ENCODE measurements at regions not wholly inside any gene's neighbourhood (a gene's known extent, or its start where the extent isn't known, plus 50 kb on each side); places are given as distances from the start of the nearest gene placed in this dataset.
"Not testable (repeated sequence)": the region's sequence is repeated elsewhere in the genome, so short reads cannot be mapped to it uniquely, and the experiment has no call there.

GRCh38 chr21:19523746-19524145 lies 1120.2 kb upstream of the TMPRSS15 start:
- intact Hi-C loops (cut with DNase I) = no loop called here
- TF ChIP-seq CTCF (IDR thresholded peaks at IDR 0.05) = no peak

DNA sequence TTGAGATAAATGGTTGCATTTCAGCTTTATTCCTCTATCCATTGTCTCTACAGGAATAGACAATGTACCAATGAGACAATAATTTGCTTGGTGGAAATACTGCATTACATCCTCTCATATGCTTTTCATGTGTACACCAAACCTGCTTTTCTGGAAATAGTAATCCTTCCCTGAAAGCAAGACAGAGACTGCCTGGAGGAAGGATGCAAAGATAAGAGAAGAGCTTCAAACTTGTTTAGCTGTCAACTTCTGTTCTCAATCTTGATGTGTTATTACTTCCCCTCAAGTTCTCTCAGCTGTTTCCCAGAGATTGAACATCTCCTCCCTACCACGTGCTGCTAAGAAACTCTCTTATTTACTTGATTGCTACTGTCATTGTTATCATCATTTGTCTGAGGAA lies 1125.4 kb upstream of the TMPRSS15 start:
- H3K4me3 ChIP-seq = no peak overlapping the region
- intact Hi-C loops (cut with DNase I) = no loop called here
- no peak for DNase-seq (ENCODE audit: low spot score in 2 of 2)
- no peaks in the 10 kb centered on the region for H3K4me1 ChIP-seq
- no peaks in the 10 kb centered on the region for H3K9me3 ChIP-seq
- H3K36me3 ChIP-seq = no peaks in the 10 kb centered on the region
- no peak overlapping the region for H3K27ac ChIP-seq
- no peak for TF ChIP-seq CTCF (IDR thresholded peaks at IDR 0.05)
- no peaks in the 10 kb centered on the region for H3K27me3 ChIP-seq

More at GRCh38 chr21:19523746-19524145, 1120.2 kb upstream of the TMPRSS15 start:
- H3K27ac ChIP-seq = no peak overlapping the region
- no peak overlapping the region for H3K4me3 ChIP-seq
- H3K36me3 ChIP-seq = no peaks in the 10 kb centered on the region
- no peaks in the 10 kb centered on the region for H3K27me3 ChIP-seq
- H3K4me1 ChIP-seq = no peaks in the 10 kb centered on the region
- no peak for DNase-seq (ENCODE audit: low spot score in 2 of 2)
- H3K9me3 ChIP-seq = no peaks in the 10 kb centered on the region

DNA sequence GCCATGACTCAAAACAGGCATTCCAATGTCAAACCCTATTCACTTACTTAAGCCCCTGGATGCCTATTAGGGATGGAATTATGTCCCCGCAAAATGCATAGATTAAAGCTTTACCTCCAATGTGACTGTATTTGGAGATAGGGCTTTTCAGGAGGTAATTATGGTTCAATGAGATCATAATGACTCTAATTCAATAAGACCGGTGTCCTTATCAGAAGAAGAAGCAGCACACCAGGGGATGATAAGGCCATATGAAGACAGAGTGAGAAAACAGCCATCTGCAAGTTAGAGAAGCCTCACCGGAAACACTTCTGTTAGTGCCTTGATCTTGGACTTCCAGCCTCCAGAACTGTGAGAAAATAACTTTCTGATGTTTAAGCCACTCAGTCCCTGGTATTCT lies 1131.8 kb upstream of the TMPRSS15 start:
- intact Hi-C loops (cut with DNase I) = no loop called here
- no peaks in the 10 kb centered on the region for H3K4me1 ChIP-seq
- DNase-seq (ENCODE audit: low spot score in 2 of 2) = no peak
- no peaks in the 10 kb centered on the region for H3K36me3 ChIP-seq
- no peak overlapping the region for H3K4me3 ChIP-seq
- H3K27ac ChIP-seq = no peak overlapping the region
- no peaks in the 10 kb centered on the region for H3K9me3 ChIP-seq
- no peak for TF ChIP-seq CTCF (IDR thresholded peaks at IDR 0.05)
- H3K27me3 ChIP-seq = no peaks in the 10 kb centered on the region

DNA sequence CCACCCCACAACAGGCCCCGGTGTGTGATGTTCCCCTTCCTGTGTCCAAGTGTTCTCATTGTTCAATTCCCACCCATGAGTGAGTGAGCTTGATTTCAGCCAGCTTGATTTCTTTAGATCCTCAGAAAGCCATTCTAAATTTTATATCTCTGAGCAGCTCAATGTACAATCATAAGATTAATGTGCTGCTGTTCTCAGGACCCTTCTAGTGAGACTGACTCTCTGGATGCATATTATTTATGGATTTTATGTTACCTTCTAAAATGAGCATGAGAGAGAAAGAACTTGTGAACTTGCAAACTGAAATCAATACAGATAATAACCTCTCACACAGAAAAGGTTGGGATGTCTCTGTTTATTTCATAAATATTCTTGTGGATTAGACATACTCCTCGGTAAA lies 1133.5 kb upstream of the TMPRSS15 start:
- no peak overlapping the region for H3K27ac ChIP-seq
- H3K9me3 ChIP-seq = no peaks in the 10 kb centered on the region
- no peaks in the 10 kb centered on the region for H3K36me3 ChIP-seq
- no peak for TF ChIP-seq CTCF (IDR thresholded peaks at IDR 0.05)
- no peak for DNase-seq (ENCODE audit: low spot score in 2 of 2)
- no peak overlapping the region for H3K4me3 ChIP-seq
- no peaks in the 10 kb centered on the region for H3K27me3 ChIP-seq
- H3K4me1 ChIP-seq = no peaks in the 10 kb centered on the region
- intact Hi-C loops (cut with DNase I) = no loop called here

DNA sequence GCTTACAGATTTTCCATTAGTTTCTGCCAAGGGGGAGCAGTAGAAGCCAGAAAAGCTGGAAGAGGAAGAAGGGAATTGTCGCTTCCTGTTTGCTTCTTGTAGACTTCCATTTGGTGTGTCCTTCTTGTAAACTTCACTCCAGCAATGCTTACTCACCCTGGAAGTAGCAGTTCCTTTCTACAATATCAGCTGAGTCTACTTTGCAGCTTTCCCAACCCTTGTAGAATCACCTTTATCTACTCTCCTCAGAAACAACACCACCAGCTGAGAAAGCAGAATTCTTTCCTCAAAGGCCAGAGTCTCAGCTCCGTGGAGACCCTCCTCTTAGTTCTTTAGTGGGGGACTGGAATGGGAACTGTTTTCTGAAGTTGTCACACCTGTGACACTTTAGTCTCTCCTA lies 1136.7 kb upstream of the TMPRSS15 start:
- intact Hi-C loops (cut with DNase I) = no loop called here
- H3K4me3 ChIP-seq = no peak overlapping the region
- no peaks in the 10 kb centered on the region for H3K9me3 ChIP-seq
- DNase-seq (ENCODE audit: low spot score in 2 of 2) = no peak
- H3K27me3 ChIP-seq = no peaks in the 10 kb centered on the region
- H3K27ac ChIP-seq = no peak overlapping the region
- TF ChIP-seq CTCF (IDR thresholded peaks at IDR 0.05) = no peak
- no peaks in the 10 kb centered on the region for H3K4me1 ChIP-seq
- H3K36me3 ChIP-seq = no peaks in the 10 kb centered on the region

DNA sequence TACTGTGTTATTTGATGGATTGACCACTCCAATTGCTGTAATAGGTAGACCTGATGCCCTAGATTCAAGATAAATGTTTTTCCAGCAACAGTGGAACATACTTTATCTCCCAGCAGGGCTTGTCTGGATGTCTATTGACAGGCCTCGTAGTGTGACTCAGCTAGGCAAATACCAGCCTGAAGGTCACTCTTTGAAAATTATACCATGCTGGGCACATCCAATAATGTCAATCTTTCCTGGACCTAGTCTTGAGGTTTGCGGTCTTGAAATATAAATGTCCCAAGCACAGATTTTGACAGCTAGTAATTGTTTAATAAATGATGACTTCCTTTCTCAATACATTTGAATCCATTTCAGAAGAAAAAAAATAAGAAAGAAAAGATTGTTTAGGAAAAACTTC lies 1138.0 kb upstream of the TMPRSS15 start:
- Histone ChIP-seq H3K27me3 (no peaks in the 10 kb centered on the region), H3K4me1 (no peaks in the 10 kb centered on the region), H3K36me3 (no peaks in the 10 kb centered on the region), H3K4me3 (no peak overlapping the region), H3K9me3 (no peaks in the 10 kb centered on the region), H3K27ac (no peak overlapping the region)
- TF ChIP-seq CTCF (IDR thresholded peaks at IDR 0.05) = no peak
- intact Hi-C loops (cut with DNase I) = no loop called here
- no peak for DNase-seq (ENCODE audit: low spot score in 2 of 2)

GRCh38 chr21:19544493-19544892 lies 1140.9 kb upstream of the TMPRSS15 start:
- H3K27me3 ChIP-seq; DNase-seq (ENCODE audit: low spot score in 2 of 2); intact Hi-C loops (cut with DNase I); H3K36me3 ChIP-seq; H3K4me1 ChIP-seq; H3K4me3 ChIP-seq; H3K9me3 ChIP-seq; H3K27ac ChIP-seq: not testable (repeated sequence)
